ENCODE measurements at regions not wholly inside any gene's neighbourhood (a gene's known extent, or its start where the extent isn't known, plus 50 kb on each side); places are given as distances from the start of the nearest gene placed in this dataset.

DNA sequence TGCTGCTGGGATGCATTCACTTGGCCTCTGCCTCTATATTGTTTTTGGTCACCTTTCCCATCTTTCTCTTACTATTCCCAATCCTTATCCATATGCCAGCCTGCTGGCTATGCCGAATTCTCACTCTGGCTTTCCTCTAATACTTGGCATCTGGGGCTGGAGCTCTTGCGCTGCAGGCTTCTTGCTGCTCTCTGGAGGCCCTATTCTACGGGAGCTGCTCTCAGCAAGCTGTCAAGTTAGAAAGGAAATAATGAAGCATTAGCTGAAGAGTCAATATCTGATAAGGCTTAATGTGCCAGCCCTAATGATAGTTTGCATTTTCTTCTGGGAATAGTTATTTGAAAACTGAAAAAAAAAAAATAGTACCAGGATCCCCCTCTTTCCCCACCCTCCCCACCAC lies 125.3 kb upstream of the CYYR1 start:
- H3K9ac ChIP-seq (ENCODE audit: low read depth, low read length), result no peak overlapping the region
- no peaks in the 10 kb centered on the region for H3K27me3 ChIP-seq (ENCODE audit: control insufficient read depth, insufficient read depth, low read length)
- H3K9me3 ChIP-seq (ENCODE audit: control insufficient read depth, insufficient read depth, low read length), result no peaks in the 10 kb centered on the region
- H3K4me3 ChIP-seq (ENCODE audit: low read depth, low read length), result no peak overlapping the region
- H3K4me1 ChIP-seq (ENCODE audit: control insufficient read depth, insufficient read depth, low read length), result no peaks in the 10 kb centered on the region
- H3K27ac ChIP-seq (ENCODE audit: low read depth, low read length), result no peak overlapping the region
- no peaks in the 10 kb centered on the region for H3K36me3 ChIP-seq (ENCODE audit: control insufficient read depth, insufficient read depth, low read length)

DNA sequence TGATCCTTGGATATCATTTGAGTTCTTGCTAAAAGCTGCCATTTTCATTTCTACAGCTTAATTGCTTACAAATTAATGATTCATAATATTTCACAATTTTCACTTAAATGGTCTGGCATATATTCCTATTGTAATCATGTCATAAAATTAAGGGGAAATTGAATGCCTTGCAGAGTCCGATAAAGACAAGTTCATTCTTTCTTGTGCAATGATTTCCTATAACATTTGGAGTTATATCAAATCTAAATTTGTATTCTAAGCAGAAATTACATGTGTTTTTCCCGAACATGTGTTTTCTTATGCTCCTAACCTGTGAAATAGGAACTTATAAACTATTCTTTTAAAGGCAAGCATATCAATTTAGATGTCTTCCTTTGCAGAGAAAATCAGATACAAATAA lies 118.3 kb upstream of the CYYR1 start:
- H3K27me3 ChIP-seq (ENCODE audit: control insufficient read depth, insufficient read depth, low read length), result no peaks in the 10 kb centered on the region
- no peak overlapping the region for H3K9ac ChIP-seq (ENCODE audit: low read depth, low read length)
- H3K4me1 ChIP-seq (ENCODE audit: control insufficient read depth, insufficient read depth, low read length), result no peaks in the 10 kb centered on the region
- H3K36me3 ChIP-seq (ENCODE audit: control insufficient read depth, insufficient read depth, low read length), result no peaks in the 10 kb centered on the region
- no peak overlapping the region for H3K4me3 ChIP-seq (ENCODE audit: low read depth, low read length)
- no peaks in the 10 kb centered on the region for H3K9me3 ChIP-seq (ENCODE audit: control insufficient read depth, insufficient read depth, low read length)
- H3K27ac ChIP-seq (ENCODE audit: low read depth, low read length), result no peak overlapping the region

DNA sequence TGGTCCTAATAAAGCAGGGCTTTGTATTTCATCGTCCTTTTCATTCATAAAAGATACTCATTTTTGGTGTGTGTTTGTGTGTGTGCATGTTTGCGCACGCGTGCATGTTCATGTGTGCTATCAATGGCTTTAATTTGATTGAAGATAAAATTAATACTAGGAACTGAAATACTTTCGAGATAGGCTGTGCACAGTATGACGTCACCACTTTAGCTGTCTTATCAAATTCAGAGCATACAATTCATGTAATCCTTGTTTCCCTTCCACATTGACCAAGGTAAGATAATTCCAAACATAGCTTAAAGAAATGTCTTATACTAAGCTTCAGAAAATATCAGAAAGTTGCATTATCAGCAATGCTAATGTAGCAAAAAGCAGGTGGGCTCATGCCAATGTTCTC lies 113.6 kb upstream of the CYYR1 start:
- H3K9me3 ChIP-seq (ENCODE audit: control insufficient read depth, insufficient read depth, low read length), result no peaks in the 10 kb centered on the region
- H3K27ac ChIP-seq (ENCODE audit: low read depth, low read length), result no peak overlapping the region
- no peaks in the 10 kb centered on the region for H3K36me3 ChIP-seq (ENCODE audit: control insufficient read depth, insufficient read depth, low read length)
- H3K27me3 ChIP-seq (ENCODE audit: control insufficient read depth, insufficient read depth, low read length), result no peaks in the 10 kb centered on the region; the same call in 1 of the 2 replicates
- H3K9ac ChIP-seq (ENCODE audit: low read depth, low read length), result no peak overlapping the region
- H3K4me1 ChIP-seq (ENCODE audit: control insufficient read depth, insufficient read depth, low read length), result no peaks in the 10 kb centered on the region
- no peak overlapping the region for H3K4me3 ChIP-seq (ENCODE audit: low read depth, low read length)

DNA sequence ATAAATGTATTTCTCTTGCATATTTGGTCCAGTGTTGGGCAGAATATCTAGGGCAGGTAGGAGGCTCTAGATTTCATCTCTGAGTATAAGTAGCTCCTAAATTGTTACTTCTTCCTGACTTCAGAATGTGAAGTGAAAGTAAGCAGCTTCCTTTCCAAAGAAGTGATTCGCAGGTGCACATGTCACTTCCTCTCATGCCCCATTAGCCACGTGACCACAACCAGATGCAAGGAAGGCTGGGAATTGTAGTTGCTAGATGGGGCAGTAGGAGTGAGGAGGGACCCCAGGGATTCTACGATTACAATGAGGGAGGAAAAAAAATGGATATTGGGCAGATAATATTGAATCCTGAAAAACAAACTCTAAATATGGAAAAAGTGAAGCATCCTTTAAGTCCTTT lies 113.2 kb upstream of the CYYR1 start:
- Histone ChIP-seq H3K4me3 (ENCODE audit: low read depth, low read length) (no peak overlapping the region), H3K9me3 (ENCODE audit: control insufficient read depth, insufficient read depth, low read length) (no peaks in the 10 kb centered on the region), H3K27me3 (ENCODE audit: control insufficient read depth, insufficient read depth, low read length) (no peaks in the 10 kb centered on the region; the same call in 1 of the 2 replicates), H3K36me3 (ENCODE audit: control insufficient read depth, insufficient read depth, low read length) (no peaks in the 10 kb centered on the region), H3K4me1 (ENCODE audit: control insufficient read depth, insufficient read depth, low read length) (no peaks in the 10 kb centered on the region), H3K27ac (ENCODE audit: low read depth, low read length) (no peak overlapping the region), H3K9ac (ENCODE audit: low read depth, low read length) (no peak overlapping the region)

DNA sequence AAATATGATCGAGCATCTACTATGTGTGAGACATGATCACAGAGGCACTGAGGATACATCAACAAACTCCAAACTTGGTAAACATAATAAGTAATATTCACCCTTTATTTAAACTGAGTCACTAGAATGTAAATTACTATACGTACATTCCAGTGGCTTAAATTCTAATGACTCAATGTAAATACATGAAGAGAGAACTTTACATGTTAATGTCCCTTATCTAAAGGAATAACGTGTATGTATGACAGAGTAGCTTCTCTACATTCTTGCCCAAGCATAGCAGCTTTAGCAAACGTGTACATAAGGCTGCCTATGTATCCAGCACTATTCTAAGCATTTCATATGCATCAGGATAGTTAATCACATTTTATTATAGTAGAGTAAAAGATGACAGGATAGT lies 111.8 kb upstream of the CYYR1 start:
- Histone ChIP-seq H3K4me3 (ENCODE audit: low read depth, low read length) (no peak overlapping the region), H3K9ac (ENCODE audit: low read depth, low read length) (no peak overlapping the region), H3K27ac (ENCODE audit: low read depth, low read length) (no peak overlapping the region), H3K4me1 (ENCODE audit: control insufficient read depth, insufficient read depth, low read length) (no peaks in the 10 kb centered on the region), H3K36me3 (ENCODE audit: control insufficient read depth, insufficient read depth, low read length) (no peaks in the 10 kb centered on the region), H3K27me3 (ENCODE audit: control insufficient read depth, insufficient read depth, low read length) (no peaks in the 10 kb centered on the region; the same call in 1 of the 2 replicates), H3K9me3 (ENCODE audit: control insufficient read depth, insufficient read depth, low read length) (no peaks in the 10 kb centered on the region)

DNA sequence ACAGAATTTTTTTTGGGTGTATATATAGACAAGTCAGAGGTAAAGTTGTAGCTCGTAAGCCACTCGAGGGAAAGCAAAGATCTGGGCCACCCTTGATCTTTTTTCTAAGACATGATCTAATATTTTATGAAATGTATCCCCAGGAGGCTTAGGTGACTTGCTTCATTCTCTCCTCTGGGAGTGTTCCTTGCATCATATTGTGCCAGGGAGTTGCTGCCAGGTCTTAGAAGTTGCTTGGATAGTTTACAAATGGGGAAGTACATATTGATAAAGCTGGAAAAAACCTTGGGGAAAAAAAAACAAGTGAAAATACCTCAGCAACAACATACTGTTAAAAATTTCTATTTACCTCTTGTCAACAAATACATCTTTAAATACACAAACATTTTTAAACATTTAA lies 110.9 kb upstream of the CYYR1 start:
- Histone ChIP-seq H3K4me3 (ENCODE audit: low read depth, low read length) (no peak overlapping the region), H3K9me3 (ENCODE audit: control insufficient read depth, insufficient read depth, low read length) (no peaks in the 10 kb centered on the region), H3K4me1 (ENCODE audit: control insufficient read depth, insufficient read depth, low read length) (no peaks in the 10 kb centered on the region), H3K36me3 (ENCODE audit: control insufficient read depth, insufficient read depth, low read length) (no peaks in the 10 kb centered on the region), H3K27me3 (ENCODE audit: control insufficient read depth, insufficient read depth, low read length) (no peaks in the 10 kb centered on the region; the same call in 1 of the 2 replicates), H3K27ac (ENCODE audit: low read depth, low read length) (no peak overlapping the region), H3K9ac (ENCODE audit: low read depth, low read length) (no peak overlapping the region)

- Histone ChIP-seq H3K27ac (ENCODE audit: low read depth, low read length) (no peak overlapping the region), H3K27me3 (ENCODE audit: control insufficient read depth, insufficient read depth, low read length) (no peaks in the 10 kb centered on the region; the same call in 1 of the 2 replicates), H3K36me3 (ENCODE audit: control insufficient read depth, insufficient read depth, low read length) (no peaks in the 10 kb centered on the region), H3K9me3 (ENCODE audit: control insufficient read depth, insufficient read depth, low read length) (no peaks in the 10 kb centered on the region), H3K9ac (ENCODE audit: low read depth, low read length) (no peak overlapping the region), H3K4me3 (ENCODE audit: low read depth, low read length) (no peak overlapping the region), H3K4me1 (ENCODE audit: control insufficient read depth, insufficient read depth, low read length) (no peaks in the 10 kb centered on the region)
Observed at GRCh38 chr21:26679284-26679683, 106.2 kb upstream of the CYYR1 start.

DNA sequence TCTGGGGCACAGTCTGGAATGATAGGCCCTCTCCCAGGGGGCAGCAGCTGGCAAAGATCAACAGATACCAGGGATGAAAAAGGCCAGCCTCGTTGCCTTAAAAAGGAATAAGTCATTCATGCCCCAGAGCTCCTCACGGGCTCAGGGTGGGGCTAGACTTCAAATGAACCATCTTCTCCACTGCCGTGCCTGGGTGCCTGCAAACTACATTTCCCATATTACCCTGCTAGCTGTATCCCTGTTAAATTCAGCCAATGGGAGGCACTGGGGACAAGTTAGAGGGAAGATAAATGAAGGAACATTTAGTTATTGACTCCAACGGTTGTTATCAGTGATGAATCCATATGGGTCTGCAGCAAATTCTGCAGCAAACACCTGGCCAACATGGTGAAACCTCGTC lies 101.2 kb upstream of the CYYR1 start:
- Histone ChIP-seq H3K36me3 (ENCODE audit: control insufficient read depth, insufficient read depth, low read length) (no peaks in the 10 kb centered on the region), H3K4me1 (ENCODE audit: control insufficient read depth, insufficient read depth, low read length) (no peaks in the 10 kb centered on the region), H3K27me3 (ENCODE audit: control insufficient read depth, insufficient read depth, low read length) (no peaks in the 10 kb centered on the region), H3K9ac (ENCODE audit: low read depth, low read length) (no peak overlapping the region), H3K4me3 (ENCODE audit: low read depth, low read length) (no peak overlapping the region), H3K9me3 (ENCODE audit: control insufficient read depth, insufficient read depth, low read length) (no peaks in the 10 kb centered on the region), H3K27ac (ENCODE audit: low read depth, low read length) (no peak overlapping the region)

DNA sequence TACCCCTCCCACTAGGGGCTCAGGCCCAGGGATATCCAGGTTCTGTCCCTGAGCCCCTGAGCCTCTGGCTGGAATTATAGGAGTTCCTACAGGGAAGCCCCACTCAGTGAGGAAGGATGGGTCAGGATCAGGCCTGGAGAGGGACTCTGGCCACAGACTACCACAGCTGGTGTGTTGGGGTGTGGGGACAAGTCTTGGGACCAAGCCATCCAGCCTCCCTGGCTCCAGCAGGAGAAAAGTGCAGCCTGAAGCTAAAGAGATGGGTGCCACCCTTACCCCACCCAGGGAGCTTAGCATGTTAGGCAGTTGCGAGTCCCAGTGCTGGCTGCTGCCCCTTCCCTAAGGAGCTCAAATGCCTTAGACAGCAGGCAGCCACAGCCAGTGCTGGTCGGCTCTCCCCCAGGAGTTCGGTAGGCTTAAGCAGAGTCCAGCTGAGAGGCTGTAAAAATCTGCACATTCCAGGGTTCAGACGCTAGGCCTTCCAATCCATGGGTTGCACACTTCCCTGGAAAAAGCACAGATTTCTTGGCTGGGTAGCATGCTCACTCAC lies 96.2 kb upstream of the CYYR1 start:
- no peaks in the 10 kb centered on the region for H3K27me3 ChIP-seq (ENCODE audit: control insufficient read depth, insufficient read depth, low read length)
- no peaks in the 10 kb centered on the region for H3K4me1 ChIP-seq (ENCODE audit: control insufficient read depth, insufficient read depth, low read length)
- H3K4me3 ChIP-seq (ENCODE audit: low read depth, low read length), result no peak overlapping the region
- peaks cover 3% of the 10 kb centered on the region; the same call in 1 of the 2 replicates for H3K9me3 ChIP-seq (ENCODE audit: control insufficient read depth, insufficient read depth, low read length)
- H3K27ac ChIP-seq (ENCODE audit: low read depth, low read length), result no peak overlapping the region
- no peaks in the 10 kb centered on the region for H3K36me3 ChIP-seq (ENCODE audit: control insufficient read depth, insufficient read depth, low read length)
- no peak overlapping the region for H3K9ac ChIP-seq (ENCODE audit: low read depth, low read length)

DNA sequence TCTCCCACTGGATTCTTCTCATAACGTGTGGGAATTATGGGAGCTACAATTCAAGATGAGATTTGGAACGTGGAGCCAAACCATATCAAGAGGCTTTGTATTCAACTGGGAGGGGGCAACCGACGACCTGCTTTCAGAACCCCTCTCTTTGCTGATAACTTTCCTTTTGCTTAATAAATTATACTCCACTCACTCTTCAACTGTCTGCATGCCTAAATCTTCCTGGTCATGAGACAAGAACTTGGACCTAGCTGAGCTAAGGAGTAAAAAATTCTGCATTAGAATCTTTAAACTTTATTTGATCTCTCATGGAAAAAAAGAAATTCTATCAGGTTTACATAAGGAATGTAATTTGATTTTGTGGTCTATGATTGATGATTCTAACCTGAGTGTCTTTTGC lies 86.7 kb upstream of the CYYR1 start:
- Histone ChIP-seq H3K9me3 (ENCODE audit: control insufficient read depth, insufficient read depth, low read length) (peaks cover 31% of the 10 kb centered on the region), H3K27me3 (ENCODE audit: control insufficient read depth, insufficient read depth, low read length) (no peaks in the 10 kb centered on the region), H3K9ac (ENCODE audit: low read depth, low read length) (no peak overlapping the region), H3K27ac (ENCODE audit: low read depth, low read length) (no peak overlapping the region), H3K4me3 (ENCODE audit: low read depth, low read length) (no peak overlapping the region), H3K4me1 (ENCODE audit: control insufficient read depth, insufficient read depth, low read length) (no peaks in the 10 kb centered on the region), H3K36me3 (ENCODE audit: control insufficient read depth, insufficient read depth, low read length) (no peaks in the 10 kb centered on the region)

- Histone ChIP-seq H3K36me3 (ENCODE audit: control insufficient read depth, insufficient read depth, low read length) (no peaks in the 10 kb centered on the region), H3K9me3 (ENCODE audit: control insufficient read depth, insufficient read depth, low read length) (peaks cover 31% of the 10 kb centered on the region), H3K27me3 (ENCODE audit: control insufficient read depth, insufficient read depth, low read length) (no peaks in the 10 kb centered on the region), H3K4me3 (ENCODE audit: low read depth, low read length) (no peak overlapping the region), H3K9ac (ENCODE audit: low read depth, low read length) (no peak overlapping the region), H3K4me1 (ENCODE audit: control insufficient read depth, insufficient read depth, low read length) (no peaks in the 10 kb centered on the region), H3K27ac (ENCODE audit: low read depth, low read length) (no peak overlapping the region)
Observed at GRCh38 chr21:26659182-26659581, 86.1 kb upstream of the CYYR1 start.

- H3K27me3 ChIP-seq (ENCODE audit: control insufficient read depth, insufficient read depth, low read length), result no peaks in the 10 kb centered on the region
- peaks cover 14% of the 10 kb centered on the region for H3K9me3 ChIP-seq (ENCODE audit: control insufficient read depth, insufficient read depth, low read length)
- H3K27ac ChIP-seq (ENCODE audit: low read depth, low read length), result no peak overlapping the region
- no peaks in the 10 kb centered on the region for H3K4me1 ChIP-seq (ENCODE audit: control insufficient read depth, insufficient read depth, low read length)
- H3K9ac ChIP-seq (ENCODE audit: low read depth, low read length), result no peak overlapping the region
- no peaks in the 10 kb centered on the region for H3K36me3 ChIP-seq (ENCODE audit: control insufficient read depth, insufficient read depth, low read length)
- H3K4me3 ChIP-seq (ENCODE audit: low read depth, low read length), result no peak overlapping the region
Observed at GRCh38 chr21:26655460-26655859, 82.4 kb upstream of the CYYR1 start.
